ENCODE measurements at regions not wholly inside any gene's neighbourhood (a gene's known extent, or its start where the extent isn't known, plus 50 kb on each side); places are given as distances from the start of the nearest gene placed in this dataset.

DNA sequence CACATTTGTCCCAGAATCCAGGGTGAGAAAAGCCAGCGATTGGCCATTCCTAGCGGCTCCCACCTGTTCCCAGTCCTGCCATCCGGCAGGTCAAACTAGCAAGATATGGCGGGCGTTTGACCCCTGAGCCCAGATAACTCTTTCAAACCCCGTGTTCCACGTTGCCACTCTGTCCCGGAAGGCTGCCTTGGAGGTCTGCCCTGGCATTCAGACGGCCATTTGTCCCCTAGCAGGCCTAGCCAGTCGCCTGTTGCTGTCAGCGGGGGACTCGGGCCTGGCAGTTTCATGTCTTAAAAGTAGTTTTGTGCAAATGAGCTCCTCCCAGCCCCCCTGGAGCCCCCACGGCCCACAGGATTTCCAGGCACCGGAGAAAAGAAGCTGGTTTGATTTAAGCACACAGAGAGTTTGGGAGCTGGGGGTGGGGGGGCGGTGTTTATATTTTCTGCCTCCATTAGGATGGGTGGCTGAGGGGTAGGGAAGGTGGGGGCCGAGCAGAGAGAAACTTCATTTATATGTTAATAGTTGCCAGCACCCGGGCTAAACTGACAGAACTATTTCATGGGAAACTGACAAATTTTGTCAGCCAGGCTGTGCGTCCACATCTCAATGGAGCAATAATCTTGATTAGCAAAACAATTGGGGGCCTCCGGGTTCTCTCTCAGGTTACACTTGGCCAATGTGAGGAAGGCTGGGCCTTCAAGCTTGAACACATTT, 240.9 kb upstream of the SALL1 start:
- DNase-seq (ENCODE audit: low spot score), result no peak
- H3K36me3 Mint-ChIP-seq (ENCODE audit: low read depth), result no peaks in the 10 kb centered on the region

DNA sequence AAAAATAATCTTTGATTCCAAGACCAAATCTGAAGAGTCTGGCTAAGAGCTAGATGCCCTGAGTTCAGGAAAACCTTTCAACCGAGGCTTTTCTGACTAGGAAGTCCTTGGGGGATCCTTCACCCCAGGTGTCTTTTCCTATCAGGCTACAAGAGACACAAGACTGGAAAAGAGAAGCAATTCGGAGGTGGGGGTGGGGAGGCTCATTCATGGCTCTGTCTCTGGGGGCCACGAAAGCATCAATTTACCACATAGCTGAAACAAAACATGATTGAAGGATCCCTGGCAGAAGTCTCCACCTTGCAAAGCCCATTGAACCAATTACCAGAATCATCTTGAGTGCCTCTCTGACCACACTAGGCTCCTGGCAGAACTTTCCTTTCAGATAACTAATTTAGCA, 239.8 kb upstream of the SALL1 start:
- H3K4me3 Mint-ChIP-seq (ENCODE audit: unreplicated experiment), result no peak overlapping the region
- no peaks in the 10 kb centered on the region for H3K36me3 Mint-ChIP-seq (ENCODE audit: low read depth)
- no peak for DNase-seq (ENCODE audit: low spot score)
- peaks cover 2% of the 10 kb centered on the region for H3K27me3 Mint-ChIP-seq (ENCODE audit: low read depth)
- no peaks in the 10 kb centered on the region for H3K4me1 Mint-ChIP-seq (ENCODE audit: low read depth)
- TF ChIP-seq, protein P1, sequence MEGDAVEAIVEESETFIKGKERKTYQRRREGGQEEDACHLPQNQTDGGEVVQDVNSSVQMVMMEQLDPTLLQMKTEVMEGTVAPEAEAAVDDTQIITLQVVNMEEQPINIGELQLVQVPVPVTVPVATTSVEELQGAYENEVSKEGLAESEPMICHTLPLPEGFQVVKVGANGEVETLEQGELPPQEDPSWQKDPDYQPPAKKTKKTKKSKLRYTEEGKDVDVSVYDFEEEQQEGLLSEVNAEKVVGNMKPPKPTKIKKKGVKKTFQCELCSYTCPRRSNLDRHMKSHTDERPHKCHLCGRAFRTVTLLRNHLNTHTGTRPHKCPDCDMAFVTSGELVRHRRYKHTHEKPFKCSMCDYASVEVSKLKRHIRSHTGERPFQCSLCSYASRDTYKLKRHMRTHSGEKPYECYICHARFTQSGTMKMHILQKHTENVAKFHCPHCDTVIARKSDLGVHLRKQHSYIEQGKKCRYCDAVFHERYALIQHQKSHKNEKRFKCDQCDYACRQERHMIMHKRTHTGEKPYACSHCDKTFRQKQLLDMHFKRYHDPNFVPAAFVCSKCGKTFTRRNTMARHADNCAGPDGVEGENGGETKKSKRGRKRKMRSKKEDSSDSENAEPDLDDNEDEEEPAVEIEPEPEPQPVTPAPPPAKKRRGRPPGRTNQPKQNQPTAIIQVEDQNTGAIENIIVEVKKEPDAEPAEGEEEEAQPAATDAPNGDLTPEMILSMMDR (IDR thresholded peaks at IDR 0.05), result no peak
- peaks cover 11% of the 10 kb centered on the region for H3K9me3 Mint-ChIP-seq (ENCODE audit: low read depth)
- no peak overlapping the region for H3K27ac Mint-ChIP-seq (ENCODE audit: unreplicated experiment)

More for the DNA sequence above, 240.9 kb upstream of the SALL1 start:
- no peaks in the 10 kb centered on the region for H3K4me1 Mint-ChIP-seq (ENCODE audit: low read depth)
- TF ChIP-seq, protein P1 (IDR thresholded peaks at IDR 0.05), result no peak
- no peak overlapping the region for H3K27ac Mint-ChIP-seq (ENCODE audit: unreplicated experiment)
- H3K27me3 Mint-ChIP-seq (ENCODE audit: low read depth), result peaks cover 2% of the 10 kb centered on the region
- no peak overlapping the region for H3K4me3 Mint-ChIP-seq (ENCODE audit: unreplicated experiment)
- peaks cover 11% of the 10 kb centered on the region for H3K9me3 Mint-ChIP-seq (ENCODE audit: low read depth)

DNA sequence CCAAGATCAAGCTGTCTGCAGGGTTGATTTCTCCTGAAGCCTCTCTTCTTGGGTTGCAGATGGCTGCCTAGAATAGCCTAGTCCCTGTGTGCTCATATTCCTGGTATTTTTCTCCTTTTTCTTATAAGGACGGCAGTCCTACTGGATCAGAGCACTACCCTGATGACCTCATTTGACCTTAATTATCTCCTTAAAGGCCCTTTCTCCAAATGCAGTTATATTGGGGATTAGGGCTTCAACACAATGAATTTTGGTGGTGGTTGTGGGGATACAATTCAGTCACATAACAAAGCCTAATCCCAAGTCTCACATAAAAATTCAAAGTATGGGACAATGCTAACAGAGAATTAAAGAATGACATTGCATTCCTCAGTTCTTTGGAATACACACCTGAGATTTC, 238.8 kb upstream of the SALL1 start:
- TF ChIP-seq, protein P1 (IDR thresholded peaks at IDR 0.05), result no peak
- Mint-ChIP-seq H3K4me1 (ENCODE audit: low read depth) (no peaks in the 10 kb centered on the region), H3K27me3 (ENCODE audit: low read depth) (peaks cover 2% of the 10 kb centered on the region), H3K4me3 (ENCODE audit: unreplicated experiment) (no peak overlapping the region), H3K27ac (ENCODE audit: unreplicated experiment) (no peak overlapping the region), H3K36me3 (ENCODE audit: low read depth) (no peaks in the 10 kb centered on the region), H3K9me3 (ENCODE audit: low read depth) (peaks cover 11% of the 10 kb centered on the region)
- no peak for DNase-seq (ENCODE audit: low spot score)

DNA sequence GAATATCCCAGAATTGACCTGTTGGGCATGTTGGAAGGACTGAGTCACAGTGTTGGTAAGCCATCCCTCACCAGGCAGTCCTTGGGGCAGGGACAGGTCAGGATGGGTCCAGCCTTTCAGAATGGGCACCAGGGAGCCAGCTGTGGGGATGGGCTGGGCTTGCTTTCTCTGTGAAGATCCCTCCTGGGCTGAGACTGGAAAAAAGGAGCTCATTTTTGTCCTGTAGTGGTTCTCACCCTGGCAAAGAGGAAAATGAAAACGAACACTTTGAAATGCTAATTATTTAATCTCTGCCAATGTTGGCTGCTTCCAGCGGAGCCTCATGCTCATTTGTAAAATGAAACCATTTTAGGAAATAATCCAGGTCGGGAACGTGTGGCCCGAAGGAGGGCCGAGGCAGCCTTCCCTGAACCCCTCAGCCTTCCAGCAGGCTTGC, 237.5 kb upstream of the SALL1 start:
- peaks cover 11% of the 10 kb centered on the region for H3K9me3 Mint-ChIP-seq (ENCODE audit: low read depth)
- peaks cover 1% of the 10 kb centered on the region for H3K27me3 Mint-ChIP-seq (ENCODE audit: low read depth)
- H3K4me3 Mint-ChIP-seq (ENCODE audit: unreplicated experiment), result no peak overlapping the region
- H3K27ac Mint-ChIP-seq (ENCODE audit: unreplicated experiment), result no peak overlapping the region
- H3K36me3 Mint-ChIP-seq (ENCODE audit: low read depth), result no peaks in the 10 kb centered on the region
- no peaks in the 10 kb centered on the region for H3K4me1 Mint-ChIP-seq (ENCODE audit: low read depth)
- DNase-seq (ENCODE audit: low spot score), result no peak
- TF ChIP-seq, protein P1 (IDR thresholded peaks at IDR 0.05), result no peak

DNA sequence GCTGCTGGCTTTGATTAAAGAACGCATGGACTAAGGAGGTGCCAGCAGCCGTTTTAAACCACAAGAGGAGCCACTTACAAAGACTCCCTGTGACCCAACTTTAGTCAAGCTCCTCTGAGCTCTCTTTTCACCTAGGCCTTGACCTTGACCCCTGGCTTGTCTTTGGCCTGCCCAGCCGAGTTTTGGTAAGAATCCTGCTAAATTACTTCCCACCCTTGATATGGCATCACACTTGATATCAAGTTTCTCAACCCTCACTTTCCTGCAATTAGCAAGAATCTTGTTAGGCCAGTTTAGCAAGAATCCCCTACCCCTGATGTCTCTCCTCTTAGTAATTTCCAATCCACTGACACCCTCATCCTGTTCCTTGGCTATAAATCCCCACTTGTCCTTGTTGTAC, 232.8 kb upstream of the SALL1 start:
- Mint-ChIP-seq H3K27me3 (ENCODE audit: low read depth) (peaks cover 3% of the 10 kb centered on the region), H3K36me3 (ENCODE audit: low read depth) (no peaks in the 10 kb centered on the region), H3K4me3 (ENCODE audit: unreplicated experiment) (no peak overlapping the region), H3K4me1 (ENCODE audit: low read depth) (no peaks in the 10 kb centered on the region), H3K9me3 (ENCODE audit: low read depth) (peaks cover 1% of the 10 kb centered on the region), H3K27ac (ENCODE audit: unreplicated experiment) (no peak overlapping the region)
- no peak for DNase-seq (ENCODE audit: low spot score)
- TF ChIP-seq, protein P1 (IDR thresholded peaks at IDR 0.05), result no peak

Data from chondrocyte (in vitro differentiated cells).